Iris pigment epithelial cell (primary cell): ENCODE measurements at regions not wholly inside any gene's neighbourhood (a gene's known extent, or its start where the extent isn't known, plus 50 kb on each side); places are given as distances from the start of the nearest gene placed in this dataset.
A peak's percentile ranks its signal among the peaks of the same experiment; 100 is the strongest.

Source experiments
- DNase-seq: peaks from one replicate; pipeline ENCODE4 v3.0.0-alpha.2; 2011; ENCODE audit warnings: low read depth

GRCh38 chr2:164178835-164179465 lies 442.3 kb downstream of the GRB14 start:
- peak; percentile 20 for DNase-seq

DNA sequence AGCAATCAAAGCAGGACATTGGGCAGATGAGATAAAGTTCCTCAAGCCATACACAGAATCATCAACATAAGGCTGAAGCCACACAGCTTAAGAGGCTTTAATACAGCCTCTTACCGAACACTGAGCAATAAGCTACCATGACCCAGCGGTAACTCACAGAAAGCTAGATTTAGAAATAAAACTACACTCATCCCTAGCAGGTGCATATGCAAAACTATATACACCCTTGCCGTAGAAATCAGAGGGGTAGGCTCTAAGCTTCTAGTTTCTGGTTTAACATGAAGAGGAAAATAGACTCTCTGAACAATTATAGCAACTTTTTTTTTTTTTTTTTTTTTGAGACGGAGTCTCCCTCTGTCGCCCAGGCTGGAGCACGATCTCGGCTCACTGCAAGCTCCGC lies 428.8 kb upstream of the FIGN start:
- DNase-seq = no peak

- DNase-seq = no peak
Observed at GRCh38 chr2:164155558-164155957, 419.8 kb upstream of the FIGN start.

GRCh38 chr2:164151522-164151921 lies 415.7 kb upstream of the FIGN start:
- DNase-seq = peak; percentile 70

DNA sequence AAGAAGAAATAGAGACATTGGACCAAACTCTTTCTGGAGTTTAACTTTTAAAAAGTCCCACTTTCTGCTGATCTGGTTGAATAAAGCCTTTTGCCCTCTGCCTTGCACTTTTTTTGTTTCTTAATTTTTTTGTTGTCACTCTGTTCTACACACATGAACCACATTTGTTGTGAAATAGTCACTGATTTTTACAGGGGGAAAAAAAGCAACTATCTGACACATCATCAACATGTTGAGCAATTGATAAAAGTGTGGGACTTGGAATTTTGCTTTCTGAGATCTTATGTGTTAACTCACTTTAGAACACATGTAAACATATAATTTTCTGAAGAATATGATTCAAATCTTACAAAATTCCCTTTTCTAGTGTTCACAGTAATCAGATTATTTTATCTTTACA lies 414.8 kb upstream of the FIGN start:
- DNase-seq = peak; percentile 81

GRCh38 chr2:164146441-164146840 lies 410.6 kb upstream of the FIGN start:
- DNase-seq = peak; percentile 56

GRCh38 chr2:164145093-164145987 lies 409.5 kb upstream of the FIGN start:
- peak; percentile 81 for DNase-seq

- DNase-seq = no peak
Observed at GRCh38 chr2:164143183-164143930, 407.5 kb upstream of the FIGN start.

DNA sequence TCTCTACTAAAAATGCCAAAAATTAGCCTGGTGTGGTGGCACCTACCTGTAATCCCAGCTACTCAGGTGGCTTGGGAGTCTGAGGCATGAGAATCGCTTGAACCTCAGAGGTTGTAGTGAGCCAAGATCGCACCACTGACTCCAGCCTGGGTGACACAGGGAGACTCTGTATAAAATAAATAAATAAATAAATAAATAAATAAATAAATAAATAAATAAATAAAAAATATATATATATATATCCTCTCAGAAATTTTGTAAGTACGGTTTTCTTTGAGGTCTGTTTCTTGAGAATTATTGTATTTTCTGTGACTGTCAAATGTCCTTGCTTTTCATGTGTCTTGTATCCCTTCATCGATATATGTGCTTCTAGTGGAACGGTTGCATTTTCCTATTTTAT lies 406.9 kb upstream of the FIGN start:
- DNase-seq = no peak

DNA sequence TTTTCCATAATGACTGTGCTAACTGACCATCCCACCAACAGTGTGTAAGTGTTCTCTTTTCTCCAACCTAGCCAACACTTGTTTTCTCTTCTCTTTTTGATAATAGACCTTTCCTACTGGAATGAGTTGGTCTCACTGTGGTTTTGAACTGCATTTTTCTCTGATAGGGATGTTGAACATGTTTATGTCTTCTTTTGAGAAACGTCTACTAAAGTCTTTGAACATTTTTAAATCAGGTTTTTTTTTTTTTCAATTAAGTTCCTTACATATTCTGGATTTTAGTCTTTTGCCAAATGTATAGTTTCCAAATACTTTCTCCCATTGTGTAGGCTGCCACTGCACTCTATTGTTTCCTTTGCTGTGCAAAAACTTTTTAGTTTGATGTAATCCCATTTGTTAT lies 405.5 kb upstream of the FIGN start:
- DNase-seq = peak; percentile 24

- no peak for DNase-seq
Observed at GRCh38 chr2:164138750-164139149, 402.9 kb upstream of the FIGN start.

GRCh38 chr2:164134336-164134735 lies 398.5 kb upstream of the FIGN start:
- DNase-seq = no peak

DNA sequence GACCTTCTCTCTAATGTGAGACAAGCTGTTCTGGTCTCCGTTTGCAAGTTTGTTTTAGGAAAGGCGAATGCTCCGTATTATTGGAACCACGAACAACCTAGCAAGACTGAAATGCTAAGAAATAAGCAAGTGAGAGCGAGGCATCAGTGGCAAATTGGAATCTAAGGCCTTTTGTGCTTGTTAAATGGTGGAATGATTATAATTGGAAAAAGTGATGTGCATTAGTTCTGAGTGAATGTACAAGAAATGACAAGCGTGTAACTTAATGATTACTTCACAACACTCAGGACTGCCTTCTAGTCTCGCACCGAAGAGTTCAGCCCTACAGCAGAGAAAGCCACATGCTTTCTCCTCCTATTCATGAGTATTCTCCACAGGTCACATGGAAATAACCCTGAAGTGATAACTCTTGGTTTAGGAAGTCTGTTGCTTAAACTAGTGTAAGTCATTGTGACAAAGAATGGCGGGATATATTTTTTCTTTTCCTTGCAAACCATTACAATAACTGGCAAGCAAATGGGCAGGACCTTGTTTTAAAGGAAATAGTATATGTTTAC lies 392.2 kb upstream of the FIGN start:
- no peak for DNase-seq

- DNase-seq = peak; percentile 29
Observed at GRCh38 chr2:164126960-164127660, 391.3 kb upstream of the FIGN start.

- no peak for DNase-seq
Observed at GRCh38 chr2:164115806-164116205, 380.0 kb upstream of the FIGN start.

- no peak for DNase-seq
Observed at GRCh38 chr2:164114937-164115336, 379.1 kb upstream of the FIGN start.

- no peak for DNase-seq
Observed at GRCh38 chr2:164112105-164112504, 376.3 kb upstream of the FIGN start.

DNA sequence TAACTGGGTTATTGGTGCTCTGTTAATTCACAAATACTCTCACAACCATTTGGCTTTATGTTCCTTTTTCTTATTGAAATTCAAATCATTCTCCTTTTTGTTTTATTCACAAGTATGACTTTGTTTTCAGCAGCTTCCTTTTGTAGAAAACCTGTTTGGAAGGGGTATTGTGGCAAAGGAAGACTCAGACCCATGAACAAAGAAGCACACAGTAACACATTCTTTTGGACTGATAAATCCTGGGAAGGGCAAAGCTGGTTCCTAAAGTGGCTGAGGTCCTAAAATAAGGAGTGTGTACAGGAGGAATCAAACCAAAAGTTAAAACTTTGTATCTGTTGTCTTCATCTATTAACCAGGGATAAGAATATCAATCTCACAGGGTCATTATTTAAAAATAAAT lies 374.7 kb upstream of the FIGN start:
- DNase-seq = no peak

DNA sequence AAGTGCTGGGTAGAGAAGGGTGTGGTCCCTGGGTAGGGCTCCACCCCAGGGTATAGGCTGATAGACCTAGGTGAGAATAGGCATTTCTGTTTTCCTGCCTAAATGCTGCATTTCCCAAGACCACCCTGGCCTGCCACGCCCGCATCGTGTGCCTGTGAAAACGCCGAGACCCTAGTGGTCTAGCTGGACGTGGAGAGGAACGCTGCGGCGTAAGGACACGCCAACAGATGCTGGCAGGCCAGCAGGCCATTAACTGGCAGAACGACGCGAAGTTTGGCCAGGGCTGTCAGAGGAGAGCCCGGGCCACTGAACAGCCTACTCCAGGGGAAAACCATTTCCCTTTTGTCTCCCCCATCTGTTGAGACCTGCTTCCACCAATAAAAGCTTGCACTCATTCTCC lies 373.2 kb upstream of the FIGN start:
- DNase-seq = no peak

DNA sequence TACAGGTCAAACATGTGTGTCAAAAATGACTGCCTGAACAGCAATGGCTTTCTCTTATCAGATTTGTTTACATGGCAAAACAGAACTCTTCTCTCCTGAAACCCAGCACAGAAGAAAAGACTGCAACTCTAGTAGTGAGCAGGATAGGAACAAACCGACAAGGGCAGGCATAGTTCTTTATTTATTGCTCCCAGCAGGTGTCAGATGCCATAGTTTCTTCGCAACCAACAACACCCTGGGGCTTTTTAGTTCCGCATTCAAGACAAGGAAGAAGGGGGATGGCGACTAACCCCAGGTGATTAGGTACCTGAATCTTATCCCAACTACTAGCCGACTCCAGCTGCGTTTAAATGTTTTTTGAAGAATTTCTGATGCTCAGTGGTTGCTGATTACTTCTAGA lies 367.5 kb upstream of the FIGN start:
- DNase-seq = no peak

DNA sequence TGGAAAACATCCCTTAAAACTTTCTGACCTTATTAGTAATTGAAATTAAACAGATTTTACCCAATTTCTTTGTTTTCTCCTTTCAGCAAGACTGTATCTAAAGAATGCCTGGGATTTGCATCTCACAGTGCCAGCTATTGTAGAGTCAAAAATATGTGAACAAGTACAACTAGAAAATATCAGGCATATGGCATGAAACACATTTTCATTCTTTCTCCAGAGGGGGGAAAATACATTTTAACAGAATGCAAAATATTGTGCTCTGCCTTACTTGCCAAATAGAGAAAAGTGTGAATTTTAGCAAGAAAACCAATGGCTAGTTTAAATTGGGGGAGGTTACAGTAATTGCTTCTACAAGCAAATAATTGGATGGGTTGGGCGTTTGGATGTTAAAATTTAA lies 366.6 kb upstream of the FIGN start:
- DNase-seq = no peak

- no peak for DNase-seq
Observed at GRCh38 chr2:164091673-164092072, 355.9 kb upstream of the FIGN start.
